ENCODE measurements at regions not wholly inside any gene's neighbourhood (a gene's known extent, or its start where the extent isn't known, plus 50 kb on each side); places are given as distances from the start of the nearest gene placed in this dataset.
"Not testable (repeated sequence)": the region's sequence is repeated elsewhere in the genome, so short reads cannot be mapped to it uniquely, and the experiment has no call there.

- Histone ChIP-seq H3K9me3 (no peaks in the 10 kb centered on the region), H3K27me3 (no peaks in the 10 kb centered on the region), H3K36me3 (no peaks in the 10 kb centered on the region), H3K4me3 (no peak overlapping the region), H3K27ac (no peak overlapping the region), H3K4me1 (no peaks in the 10 kb centered on the region)
- TF ChIP-seq, protein P1, sequence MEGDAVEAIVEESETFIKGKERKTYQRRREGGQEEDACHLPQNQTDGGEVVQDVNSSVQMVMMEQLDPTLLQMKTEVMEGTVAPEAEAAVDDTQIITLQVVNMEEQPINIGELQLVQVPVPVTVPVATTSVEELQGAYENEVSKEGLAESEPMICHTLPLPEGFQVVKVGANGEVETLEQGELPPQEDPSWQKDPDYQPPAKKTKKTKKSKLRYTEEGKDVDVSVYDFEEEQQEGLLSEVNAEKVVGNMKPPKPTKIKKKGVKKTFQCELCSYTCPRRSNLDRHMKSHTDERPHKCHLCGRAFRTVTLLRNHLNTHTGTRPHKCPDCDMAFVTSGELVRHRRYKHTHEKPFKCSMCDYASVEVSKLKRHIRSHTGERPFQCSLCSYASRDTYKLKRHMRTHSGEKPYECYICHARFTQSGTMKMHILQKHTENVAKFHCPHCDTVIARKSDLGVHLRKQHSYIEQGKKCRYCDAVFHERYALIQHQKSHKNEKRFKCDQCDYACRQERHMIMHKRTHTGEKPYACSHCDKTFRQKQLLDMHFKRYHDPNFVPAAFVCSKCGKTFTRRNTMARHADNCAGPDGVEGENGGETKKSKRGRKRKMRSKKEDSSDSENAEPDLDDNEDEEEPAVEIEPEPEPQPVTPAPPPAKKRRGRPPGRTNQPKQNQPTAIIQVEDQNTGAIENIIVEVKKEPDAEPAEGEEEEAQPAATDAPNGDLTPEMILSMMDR (IDR thresholded peaks at IDR 0.05), result no peak
- no peak for DNase-seq
- no peak for ATAC-seq
- WGBS, 2 donors, result 96 to 97% methylated on average over 7 of the region's 7 CpGs
- intact Hi-C loops (cut with DNase I), result no loop called here
- FAIRE-seq, result no peak
Measured at GRCh38 chr14:85009506-85009905, 520.4 kb upstream of the FLRT2 start.

DNA sequence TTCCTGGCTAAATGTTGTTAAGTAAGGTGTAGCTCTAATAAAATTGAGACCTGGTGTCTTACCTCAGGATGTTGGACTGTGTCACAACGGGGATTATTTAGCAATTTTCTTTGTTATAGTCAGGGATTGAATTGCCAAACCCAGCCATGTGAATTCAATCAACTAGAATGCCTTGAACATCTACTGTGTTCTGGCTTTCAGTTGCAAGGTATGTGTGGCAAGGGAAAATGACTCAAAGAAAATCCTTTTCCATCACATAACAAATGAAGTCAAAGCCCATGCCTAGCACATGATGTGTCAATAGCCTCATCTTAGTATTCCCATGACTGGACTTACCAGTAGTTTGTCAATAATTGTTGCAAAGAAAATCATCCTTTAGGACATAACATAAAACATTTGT, 519.8 kb upstream of the FLRT2 start:
- DNase-seq (no peak), ATAC-seq (no peak), FAIRE-seq (no peak)
- no peaks in the 10 kb centered on the region for H3K27me3 ChIP-seq
- no peaks in the 10 kb centered on the region for H3K4me1 ChIP-seq
- no peak overlapping the region for H3K4me3 ChIP-seq
- no peak overlapping the region for H3K27ac ChIP-seq
- no peaks in the 10 kb centered on the region for H3K36me3 ChIP-seq
- TF ChIP-seq, protein P1 (IDR thresholded peaks at IDR 0.05), result no peak
- intact Hi-C loops (cut with DNase I), result no loop called here
- 63 to 78% methylated on average over 1 of the region's 1 CpG for WGBS, 2 donors
- no peaks in the 10 kb centered on the region for H3K9me3 ChIP-seq

DNA sequence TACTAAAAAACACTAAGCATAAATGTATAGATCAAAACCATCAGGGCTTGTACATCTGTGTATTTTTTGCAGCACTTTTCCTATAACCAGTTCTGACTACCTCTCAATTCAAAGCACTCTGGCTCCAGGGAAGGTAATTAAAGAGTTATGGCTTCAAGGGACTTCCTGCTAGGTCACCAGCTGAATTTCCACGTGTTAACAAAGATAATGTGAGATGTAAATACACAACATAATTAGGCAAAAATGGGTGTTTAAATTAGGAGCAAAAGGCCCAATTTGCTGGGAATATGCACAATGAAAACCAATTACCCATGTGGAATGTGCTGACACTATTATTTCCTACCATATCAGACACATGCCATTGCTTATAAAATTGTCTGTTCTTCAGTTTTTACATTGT, 513.4 kb upstream of the FLRT2 start:
- DNase-seq (no peak), ATAC-seq (no peak), FAIRE-seq (no peak)
- H3K27ac ChIP-seq, result no peak overlapping the region
- H3K9me3 ChIP-seq, result no peaks in the 10 kb centered on the region
- TF ChIP-seq, protein P1 (IDR thresholded peaks at IDR 0.05), result no peak
- no peaks in the 10 kb centered on the region for H3K27me3 ChIP-seq
- intact Hi-C loops (cut with DNase I), result no loop called here
- 3 to 9% methylated on average over 1 of the region's 1 CpG for WGBS, 2 donors
- H3K36me3 ChIP-seq, result no peaks in the 10 kb centered on the region
- no peak overlapping the region for H3K4me3 ChIP-seq
- H3K4me1 ChIP-seq, result no peaks in the 10 kb centered on the region

- H3K4me1 ChIP-seq; ATAC-seq; intact Hi-C loops (cut with DNase I); H3K36me3 ChIP-seq; H3K9me3 ChIP-seq; H3K27me3 ChIP-seq; H3K27ac ChIP-seq; H3K4me3 ChIP-seq; FAIRE-seq: not testable (repeated sequence)
- 83 to 86% methylated on average over 7 of the region's 7 CpGs for WGBS, 2 donors
- peak in 1 of 6 donors; percentile 52 for DNase-seq
Measured at GRCh38 chr14:85023866-85024265, 506.1 kb upstream of the FLRT2 start.

DNA sequence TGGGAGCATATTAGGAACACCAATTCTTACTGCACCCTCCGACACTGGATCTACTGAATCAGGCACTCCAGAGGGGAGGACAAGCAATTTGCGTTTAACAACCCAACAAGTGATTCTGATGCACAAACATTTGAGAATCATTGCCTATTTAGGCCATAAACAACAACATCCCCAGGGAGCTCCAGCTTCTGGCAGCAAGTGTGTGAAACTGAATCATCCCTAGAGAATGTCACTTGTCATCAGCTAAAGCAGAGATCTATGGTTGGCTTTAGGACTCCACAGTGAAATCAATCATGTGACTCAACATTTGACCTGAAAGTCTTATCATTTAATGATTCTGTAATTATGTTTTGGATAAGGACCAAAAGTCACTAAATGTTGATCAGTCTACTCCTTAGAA, 505.0 kb upstream of the FLRT2 start:
- Histone ChIP-seq H3K27me3 (no peaks in the 10 kb centered on the region), H3K27ac (no peak overlapping the region), H3K36me3 (no peaks in the 10 kb centered on the region), H3K9me3 (no peaks in the 10 kb centered on the region), H3K4me3 (no peak overlapping the region), H3K4me1 (no peaks in the 10 kb centered on the region)
- intact Hi-C loops (cut with DNase I), result no loop called here
- TF ChIP-seq, protein P1 (IDR thresholded peaks at IDR 0.05), result no peak
- no peak for DNase-seq
- no peak for FAIRE-seq
- 77 to 96% methylated on average over 2 of the region's 2 CpGs for WGBS, 2 donors
- ATAC-seq, result no peak
